ENCODE measurements at regions not wholly inside any gene's neighbourhood (a gene's known extent, or its start where the extent isn't known, plus 50 kb on each side); places are given as distances from the start of the nearest gene placed in this dataset.
"Not testable (repeated sequence)": the region's sequence is repeated elsewhere in the genome, so short reads cannot be mapped to it uniquely, and the experiment has no call there.

DNA sequence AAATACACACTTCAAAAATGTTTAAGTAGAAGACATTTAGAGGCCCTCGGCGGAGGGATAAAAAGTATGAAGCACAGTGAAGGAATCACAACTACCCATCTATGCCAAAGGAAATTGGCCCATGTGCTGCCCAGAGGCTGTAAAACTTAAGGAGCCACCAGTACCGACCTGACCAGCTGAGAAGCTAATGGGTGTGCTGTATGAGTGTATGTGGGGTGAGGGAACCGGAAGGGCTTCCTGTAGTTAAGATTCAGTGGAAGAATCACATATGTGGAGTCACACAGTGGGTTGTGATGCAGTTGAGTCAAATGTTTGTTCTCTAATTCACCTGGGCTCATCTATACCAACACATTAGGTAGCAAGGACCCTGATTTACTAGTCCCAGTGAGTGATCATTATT, 516.0 kb upstream of the IL12A start:
- DNase-seq (ENCODE audit: low read depth) = no peak

DNA sequence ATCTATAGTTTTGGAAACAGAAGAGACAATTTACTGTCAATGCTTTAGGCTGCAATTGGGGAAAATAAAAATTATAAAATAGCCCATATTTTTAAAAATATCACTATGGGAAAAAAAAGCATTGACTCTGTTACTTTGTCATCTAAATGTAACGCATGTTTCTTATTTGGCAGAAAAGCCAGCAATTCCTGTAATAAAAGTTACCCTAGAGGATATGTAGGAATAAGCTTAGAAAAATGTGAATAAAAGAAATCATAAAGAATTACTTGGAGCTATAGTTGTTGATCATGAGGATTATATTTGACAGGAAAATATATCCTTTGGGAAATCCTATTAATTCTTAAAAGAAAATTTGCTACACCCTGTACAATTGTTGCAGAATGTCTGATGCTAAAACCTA, 515.4 kb upstream of the IL12A start:
- no peak for DNase-seq (ENCODE audit: low read depth)

DNA sequence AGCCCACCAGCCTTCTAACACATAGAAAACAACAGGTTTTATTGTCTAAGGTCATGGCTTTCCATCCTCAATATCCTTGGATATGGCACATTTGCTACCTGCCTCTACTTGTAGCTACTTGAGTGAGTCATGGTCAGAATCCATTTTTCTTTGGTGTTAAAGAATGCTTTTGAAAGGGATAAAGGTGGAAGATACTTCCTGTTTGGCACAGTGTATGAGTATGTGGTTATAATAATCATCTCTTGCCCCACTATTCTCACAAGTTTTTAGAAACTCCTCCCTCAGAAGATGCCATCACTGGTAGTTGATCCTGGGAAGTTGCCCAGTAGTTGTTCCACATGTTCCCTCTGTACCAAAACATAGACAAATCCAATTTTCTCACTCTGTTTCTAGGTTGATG, 508.6 kb upstream of the IL12A start:
- no peak for DNase-seq (ENCODE audit: low read depth)

DNA sequence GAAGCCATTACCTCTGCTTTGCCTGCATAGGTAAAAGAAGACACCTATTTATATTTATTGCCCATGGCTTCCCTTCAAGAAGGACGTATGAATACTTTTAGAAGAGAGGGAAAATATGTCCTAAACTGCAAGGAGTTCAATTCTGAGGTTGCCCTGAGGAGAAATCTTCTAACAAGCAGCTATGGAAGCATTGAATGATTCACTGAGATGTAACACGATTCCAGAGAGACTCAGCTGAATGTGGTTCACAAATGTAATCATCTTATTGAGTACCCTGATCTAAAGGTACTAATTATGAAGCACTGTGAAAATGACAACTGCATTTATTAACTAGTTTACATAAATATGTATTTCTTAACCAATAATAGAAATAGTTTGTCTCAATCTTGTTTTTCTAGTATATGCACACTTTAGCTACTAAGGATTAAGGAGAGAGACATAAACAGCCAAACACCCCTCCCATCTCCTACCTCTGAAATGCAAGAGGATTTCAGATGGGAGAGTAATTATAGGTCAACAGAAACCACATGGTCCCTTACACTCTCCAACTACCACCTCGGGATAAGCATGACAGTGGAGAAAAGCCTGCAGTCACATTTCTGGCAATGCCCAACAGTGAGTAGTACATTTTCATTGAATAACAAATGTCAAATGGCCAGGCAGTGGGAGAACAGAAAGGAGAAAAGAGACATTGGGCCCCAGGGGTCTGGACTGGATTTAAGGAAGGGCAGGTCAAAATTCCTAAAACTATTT, 506.2 kb upstream of the IL12A start:
- no peak for DNase-seq (ENCODE audit: low read depth)

DNA sequence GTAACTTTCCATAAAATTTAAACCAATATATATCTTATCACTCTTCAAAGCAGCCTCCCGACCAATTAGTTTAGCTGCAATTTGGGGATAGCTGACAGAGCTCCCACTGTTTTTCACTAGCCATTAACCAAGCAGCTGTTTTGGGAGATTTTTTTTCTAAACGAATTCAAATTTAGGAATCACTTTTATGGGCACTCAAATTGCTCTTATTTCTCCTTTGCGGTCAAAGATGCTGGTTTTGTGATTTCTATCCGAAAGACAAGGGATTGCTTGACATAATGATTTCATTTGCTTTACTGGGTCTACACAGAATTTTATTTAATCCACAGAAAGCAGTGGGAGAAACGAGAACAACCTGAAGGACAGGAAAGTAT, 505.7 kb upstream of the IL12A start:
- DNase-seq (ENCODE audit: low read depth) = no peak

DNA sequence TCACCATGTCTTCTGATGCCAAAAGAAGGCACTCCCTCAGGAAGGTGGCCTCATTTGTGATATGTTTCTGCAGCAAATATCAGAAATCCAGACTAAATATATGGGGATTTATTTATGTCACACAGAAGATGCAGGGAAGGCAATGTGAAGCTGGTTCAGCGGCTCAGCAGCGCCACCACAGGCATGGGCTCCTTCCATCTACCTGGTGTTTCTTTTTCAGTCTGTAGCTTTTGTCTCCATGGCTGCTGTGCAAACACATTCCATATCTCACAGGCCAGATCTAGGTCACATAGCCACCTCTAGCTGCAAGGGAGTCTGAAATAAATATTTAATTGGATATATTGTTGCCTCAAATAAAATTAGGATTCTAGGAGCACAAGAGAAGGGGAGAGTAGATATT, 502.1 kb upstream of the IL12A start:
- DNase-seq (ENCODE audit: low read depth) = no peak

DNA sequence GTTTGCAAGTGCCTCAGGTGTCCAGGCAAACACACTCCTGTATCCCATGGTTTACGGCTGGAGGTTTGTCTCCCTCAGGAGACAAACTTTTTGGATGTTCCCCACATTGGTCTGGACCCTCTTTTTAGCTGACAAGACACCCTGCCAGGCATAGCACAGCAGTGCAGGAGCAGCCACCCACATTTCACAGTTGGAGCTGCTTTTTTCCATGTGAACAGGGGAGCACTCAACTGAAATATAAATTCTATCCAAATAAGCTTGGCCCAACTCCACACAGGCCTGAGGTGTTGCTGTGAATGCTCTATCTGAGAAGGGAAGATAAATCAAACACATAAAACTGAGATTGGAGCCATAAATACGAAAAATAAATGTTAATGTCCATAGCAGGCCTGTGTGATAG, 501.3 kb upstream of the IL12A start:
- no peak for DNase-seq (ENCODE audit: low read depth)

DNA sequence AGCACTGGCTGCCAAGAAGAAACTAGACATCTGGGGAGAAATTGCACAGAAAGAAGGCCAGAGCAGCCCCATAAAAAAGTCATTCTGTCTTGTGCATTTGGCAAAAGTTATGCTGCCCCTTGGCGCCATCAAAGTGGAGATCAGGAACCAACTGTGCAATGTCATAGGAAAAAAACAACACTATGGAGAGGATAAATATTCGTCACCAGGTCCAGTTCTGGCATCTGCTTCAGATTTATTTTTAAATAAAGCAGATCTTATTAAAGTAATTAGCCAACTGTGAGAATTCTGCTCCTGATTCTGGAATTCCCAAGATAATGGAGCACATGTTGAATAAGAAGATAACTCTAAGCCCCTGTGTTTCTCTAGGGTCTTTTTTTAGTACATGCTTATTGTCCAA, 500.0 kb upstream of the IL12A start:
- DNase-seq (ENCODE audit: low read depth) = no peak

DNA sequence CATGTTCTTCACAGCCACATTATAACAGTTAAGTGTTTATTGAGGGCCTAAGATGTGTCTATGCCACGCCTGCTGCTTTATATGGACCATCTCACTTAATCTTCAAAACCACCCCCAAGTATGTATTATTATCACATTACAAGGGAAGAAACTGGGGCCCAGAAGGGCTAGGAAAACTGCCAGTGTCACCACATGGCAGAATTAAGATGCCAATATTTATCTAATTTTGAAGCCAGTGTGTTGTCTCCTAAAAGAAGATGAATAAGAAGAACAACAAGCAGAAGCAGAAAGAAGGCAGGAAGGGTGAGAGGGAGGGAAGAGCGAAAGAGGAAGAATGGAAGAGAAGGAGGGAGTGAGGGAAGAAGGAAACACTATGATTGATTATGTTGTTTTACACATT, 491.3 kb upstream of the IL12A start:
- DNase-seq (ENCODE audit: low read depth) = no peak

DNA sequence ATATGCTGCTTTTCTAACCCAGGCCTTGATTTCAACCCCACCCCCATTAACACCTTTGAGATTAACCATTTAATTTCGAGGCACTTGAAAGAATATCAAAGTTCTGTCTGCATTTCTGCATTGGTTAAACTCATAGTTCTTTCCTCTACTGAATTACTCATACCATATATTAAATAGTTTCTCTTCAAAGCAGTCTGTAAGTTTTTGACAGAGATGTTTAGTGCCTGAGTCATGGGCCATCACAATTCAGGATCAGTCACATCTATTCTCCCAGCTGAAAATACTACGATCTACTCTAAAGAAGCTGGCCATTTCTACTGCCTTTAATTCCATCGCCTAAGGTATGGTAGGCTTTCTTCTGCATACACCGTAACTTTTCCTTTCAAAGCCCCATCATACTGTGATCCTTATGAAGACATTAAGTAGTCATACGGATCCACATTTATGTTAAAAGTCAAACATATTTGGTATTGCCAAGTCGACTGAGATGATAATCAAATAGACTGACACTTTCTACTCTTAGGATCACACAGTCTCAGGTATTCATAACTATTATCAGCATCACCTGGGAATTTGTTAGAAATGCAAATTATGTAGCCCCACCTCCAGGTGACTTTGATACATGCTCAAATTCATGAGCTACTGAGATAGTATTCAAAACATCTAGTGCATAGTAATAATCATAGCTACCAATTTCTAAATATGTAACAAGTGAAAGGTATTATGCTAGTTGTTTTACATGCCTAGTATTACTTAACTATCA, 489.4 kb upstream of the IL12A start:
- no peak for DNase-seq (ENCODE audit: low read depth)

DNA sequence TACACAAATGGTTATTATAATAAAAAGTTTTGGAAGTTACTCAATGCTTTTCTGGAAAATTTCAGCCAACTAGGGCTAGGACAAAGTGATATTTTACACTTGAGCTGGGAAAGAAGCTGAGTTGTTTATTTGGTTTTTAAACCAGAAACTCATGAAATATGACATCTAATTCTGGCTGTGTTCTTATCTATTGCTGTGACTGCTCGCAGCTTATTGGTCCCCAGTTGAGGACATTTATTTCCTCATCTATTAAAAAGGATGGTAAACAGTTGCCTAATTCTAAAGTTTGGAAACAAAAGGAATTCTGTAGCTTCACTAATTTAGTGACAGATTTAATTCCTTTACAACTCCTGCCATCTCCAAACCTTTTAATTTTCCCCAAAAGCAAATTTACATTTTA, 487.6 kb upstream of the IL12A start:
- no peak for DNase-seq (ENCODE audit: low read depth)

DNA sequence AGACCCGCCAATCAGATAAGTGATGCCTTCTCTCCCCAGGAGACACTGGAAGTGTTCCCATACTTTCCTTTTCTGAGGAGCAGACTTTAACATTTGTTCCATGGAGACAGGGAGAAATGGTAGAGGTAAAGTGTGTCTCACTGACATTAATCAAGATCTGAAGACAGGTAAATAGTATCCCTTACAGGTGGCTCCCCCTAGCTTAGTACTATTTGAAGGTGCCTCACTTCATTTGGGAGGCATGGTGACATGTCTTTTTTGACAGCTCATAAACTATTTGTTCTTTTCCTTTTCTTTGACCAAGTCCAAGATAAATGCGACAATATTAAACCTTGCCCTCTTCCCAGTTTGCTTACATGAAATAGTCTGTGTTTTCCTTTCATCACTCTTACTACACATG, 485.6 kb upstream of the IL12A start:
- DNase-seq (ENCODE audit: low read depth) = no peak

DNA sequence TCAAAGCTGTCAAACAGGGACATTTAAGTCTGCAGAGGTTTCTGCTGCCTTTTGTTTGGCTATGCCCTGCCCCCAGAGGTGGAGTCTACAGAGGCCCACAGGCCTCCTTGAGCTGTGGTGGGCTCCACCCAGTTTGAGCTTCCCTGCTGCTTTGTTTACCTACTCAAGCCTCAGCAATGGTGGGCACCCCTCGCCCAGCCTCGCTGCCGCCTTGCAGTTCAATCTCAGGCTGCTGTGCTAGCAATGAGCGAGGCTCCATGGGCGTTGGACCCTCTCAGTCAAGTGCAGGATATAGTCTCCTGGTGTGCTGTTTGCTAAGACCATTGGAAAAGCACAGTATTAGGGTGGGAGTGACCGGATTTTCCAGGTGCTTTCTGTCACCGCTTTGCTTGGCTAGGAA, 477.6 kb upstream of the IL12A start:
- not testable (repeated sequence) for DNase-seq (ENCODE audit: low read depth)

DNA sequence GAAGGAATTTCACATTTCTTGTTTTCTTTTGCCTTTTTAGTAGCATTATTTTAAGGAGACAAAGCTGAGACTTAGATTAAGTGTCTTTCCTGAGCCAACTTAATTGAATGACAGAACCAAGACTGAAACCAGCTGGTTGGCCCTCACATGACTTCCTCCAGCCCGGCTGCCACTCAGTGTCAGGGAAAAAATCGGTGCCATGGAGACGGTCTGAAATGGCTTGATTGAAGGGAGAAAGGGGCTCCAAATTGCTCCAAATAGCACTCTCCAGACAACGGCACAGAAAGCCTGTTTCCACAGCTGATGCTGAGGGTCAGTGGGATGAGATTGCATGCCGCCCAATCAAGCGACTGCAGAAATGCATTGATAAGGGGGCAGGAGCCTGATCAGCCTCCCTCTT, 475.2 kb upstream of the IL12A start:
- no peak for DNase-seq (ENCODE audit: low read depth)

DNA sequence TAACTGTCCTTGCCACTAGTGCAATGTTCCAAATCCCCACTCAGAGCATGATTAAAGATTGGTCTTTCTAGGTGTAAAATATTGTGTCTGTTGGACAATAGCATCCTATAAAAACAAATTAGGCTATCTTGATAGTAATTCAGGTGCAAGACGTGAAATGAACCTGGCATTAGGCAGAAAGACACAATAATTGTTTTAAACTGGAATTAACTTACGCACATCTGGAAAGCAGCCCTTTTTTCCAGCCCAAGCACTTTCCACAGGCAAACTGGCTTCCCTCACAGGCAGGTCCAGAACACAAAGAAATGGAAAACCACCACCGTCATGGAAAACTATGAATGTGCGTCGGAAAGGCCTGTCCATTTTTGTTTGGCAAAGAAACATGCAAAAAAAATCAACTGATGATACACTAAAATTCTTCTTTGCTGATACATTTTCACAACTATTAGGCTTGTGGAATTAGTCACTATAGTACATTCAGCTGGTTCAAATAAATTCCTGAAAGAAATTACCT, 474.7 kb upstream of the IL12A start:
- no peak for DNase-seq (ENCODE audit: low read depth)

DNA sequence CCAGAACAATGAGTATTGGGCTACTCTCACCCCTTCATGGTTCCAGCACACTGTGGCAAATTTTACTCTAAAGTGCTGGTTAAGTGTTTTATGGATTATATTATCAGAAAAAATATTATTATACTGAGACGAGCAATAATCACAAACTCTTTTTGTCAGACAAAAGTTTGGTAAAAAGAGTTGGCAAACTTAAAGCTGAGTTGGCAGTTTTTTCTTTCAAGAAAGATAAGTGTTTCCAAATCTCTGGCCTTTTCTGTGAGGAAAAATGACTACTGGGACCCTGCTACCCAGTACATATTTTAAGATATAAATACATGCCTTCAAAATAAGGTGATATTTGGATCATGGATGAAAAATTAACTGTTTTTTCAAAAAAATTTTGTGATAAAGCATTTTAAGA, 471.5 kb upstream of the IL12A start:
- DNase-seq (ENCODE audit: low read depth) = no peak

DNA sequence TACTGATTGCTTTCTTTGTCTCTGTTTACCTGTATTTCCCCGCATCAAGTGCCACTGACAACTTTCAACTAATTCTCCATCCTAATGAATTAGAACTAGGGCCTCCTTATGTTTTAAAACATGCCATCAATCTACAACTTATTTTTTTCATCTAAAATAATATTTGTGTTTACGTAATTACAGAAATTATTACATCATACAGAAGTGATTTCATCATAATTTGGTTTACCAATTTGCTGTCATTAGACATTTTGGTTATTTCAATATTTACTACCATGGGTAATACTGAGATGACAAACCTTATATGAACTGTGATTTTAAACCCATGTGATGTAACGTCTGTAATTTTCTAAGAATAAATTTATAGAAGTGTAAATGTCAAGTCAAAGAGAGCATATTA, 468.0 kb upstream of the IL12A start:
- DNase-seq (ENCODE audit: low read depth) = no peak

DNA sequence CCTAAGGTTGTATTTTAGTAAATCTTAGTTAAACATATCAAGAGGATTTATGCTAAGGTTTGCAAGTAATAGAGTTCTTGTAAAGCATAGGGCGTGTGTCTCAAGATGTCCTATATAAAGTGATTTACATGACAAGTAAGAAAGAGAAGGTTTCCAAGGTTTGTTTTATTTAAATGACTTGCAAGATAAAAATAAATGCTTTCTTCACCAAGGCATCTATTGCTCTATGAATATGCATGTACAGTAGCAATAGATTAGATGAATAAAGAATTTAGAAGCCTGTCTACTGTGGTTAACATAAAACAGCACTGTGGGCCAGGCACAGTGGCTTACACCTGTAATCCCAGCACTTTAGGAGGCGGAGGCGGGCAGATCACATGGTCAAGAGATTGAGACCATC, 466.4 kb upstream of the IL12A start:
- DNase-seq (ENCODE audit: low read depth) = no peak

DNA sequence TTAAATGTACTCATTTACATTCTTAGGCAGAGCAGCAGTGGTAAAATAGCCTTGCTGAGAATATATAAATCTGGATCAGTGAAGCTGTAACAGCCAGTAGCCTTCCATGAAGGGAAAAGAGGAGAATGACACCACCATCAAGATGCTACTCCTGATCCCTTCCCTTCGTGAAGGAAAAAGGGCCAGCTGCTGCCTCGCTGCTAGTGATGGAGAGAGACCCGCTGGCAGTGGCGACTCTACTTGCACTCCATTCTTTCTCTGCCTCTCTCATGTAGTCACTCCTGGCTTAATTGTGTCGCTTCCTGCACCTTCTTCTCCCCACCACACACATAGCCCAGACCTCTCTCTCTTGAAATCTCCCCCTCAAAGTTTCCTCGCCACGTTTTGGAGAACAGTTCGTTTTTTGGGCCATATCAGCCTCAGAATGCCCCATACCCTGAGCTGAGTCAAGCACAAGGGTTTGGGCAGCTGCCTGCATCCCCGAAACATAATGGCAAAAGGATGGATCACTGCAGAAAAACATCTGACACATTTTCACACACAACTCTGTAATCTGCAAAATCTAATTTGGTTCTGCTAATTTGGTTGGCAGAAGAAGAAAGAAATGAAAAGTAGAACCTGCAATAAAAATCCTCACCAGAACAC, 460.3 kb upstream of the IL12A start:
- DNase-seq (ENCODE audit: low read depth) = no peak

DNA sequence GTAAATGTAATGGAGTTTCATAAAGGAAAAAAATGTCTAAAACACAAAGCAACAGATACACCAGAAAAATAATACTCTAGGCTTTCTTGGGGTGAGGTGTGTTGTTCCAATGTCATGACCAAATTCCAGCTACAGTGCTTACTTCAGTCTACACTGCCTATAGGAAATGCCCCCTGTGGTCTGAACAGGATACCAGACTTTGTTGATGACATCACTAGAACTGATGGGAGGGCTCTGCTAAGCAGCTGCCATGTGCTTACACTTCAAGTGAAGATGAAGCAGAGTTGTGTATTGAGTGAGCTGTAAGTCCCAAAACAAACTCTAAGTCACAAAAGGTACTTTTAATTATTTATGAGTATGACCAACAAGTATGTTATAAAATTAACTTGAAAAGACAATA, 456.1 kb upstream of the IL12A start:
- DNase-seq (ENCODE audit: low read depth) = no peak

DNA sequence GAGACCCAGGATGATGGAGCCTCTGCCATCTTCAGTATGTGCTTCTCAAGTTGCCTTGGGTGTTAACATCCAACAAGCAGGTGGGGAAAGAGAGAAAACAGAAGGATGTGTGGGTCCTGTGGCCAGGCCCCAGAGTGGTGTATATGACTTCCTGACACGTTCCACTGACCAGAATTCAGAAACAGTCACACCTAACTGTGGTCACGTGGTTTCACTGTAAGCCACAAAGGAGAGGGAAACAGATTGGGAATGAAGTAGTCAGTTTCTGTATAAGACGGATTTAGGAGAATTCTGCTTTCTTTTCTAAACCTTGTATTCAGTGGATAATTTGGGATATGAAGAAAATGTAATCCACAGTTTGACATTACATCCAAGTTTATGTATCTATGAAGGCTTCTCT, 454.1 kb upstream of the IL12A start:
- no peak for DNase-seq (ENCODE audit: low read depth)

DNA sequence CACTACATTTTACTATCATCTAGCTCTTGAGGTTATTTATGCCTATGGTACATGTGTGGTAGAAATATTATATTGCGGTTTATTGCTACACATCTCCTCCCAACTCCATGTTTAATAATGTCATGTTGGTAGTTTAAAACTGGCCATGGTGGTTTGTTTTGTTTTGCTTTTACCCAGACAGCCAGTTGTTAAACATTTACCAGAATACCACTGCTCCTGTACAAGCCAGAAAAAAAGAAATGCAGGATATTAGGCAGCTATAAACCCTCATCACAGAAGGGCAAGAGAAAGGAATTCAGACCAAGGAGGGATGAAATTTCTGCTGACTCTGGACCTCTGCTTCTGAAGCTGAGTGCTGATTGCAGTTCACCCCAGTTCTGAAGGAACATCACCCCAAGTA, 451.8 kb upstream of the IL12A start:
- no peak for DNase-seq (ENCODE audit: low read depth)

DNA sequence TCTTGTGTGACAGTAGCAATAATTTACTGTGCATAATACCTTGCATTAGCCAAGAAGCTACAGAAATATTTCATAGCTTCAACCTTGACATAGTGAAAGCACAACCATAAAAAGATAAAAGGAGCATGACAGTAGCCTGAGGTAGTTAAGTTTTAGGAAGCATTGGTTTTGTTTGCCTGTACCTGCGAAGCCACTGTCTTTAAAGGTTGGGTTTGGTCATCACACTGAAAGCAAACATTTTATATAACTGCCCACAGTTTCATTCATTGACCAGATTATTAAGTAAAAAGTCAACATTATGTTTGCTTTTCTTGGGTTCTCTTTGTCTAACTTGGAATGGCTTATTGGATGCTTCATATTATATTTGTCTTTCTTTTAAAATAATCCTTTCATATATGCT, 450.1 kb upstream of the IL12A start:
- no peak for DNase-seq (ENCODE audit: low read depth)
